ENCODE measurements at regions not wholly inside any gene's neighbourhood (a gene's known extent, or its start where the extent isn't known, plus 50 kb on each side); places are given as distances from the start of the nearest gene placed in this dataset.
A peak's percentile ranks its signal among the peaks of the same experiment; 100 is the strongest.

- peak; percentile 84 for DNase-seq (ENCODE audit: low spot score)
Measured at GRCh38 chr7:28292834-28293526, 112.4 kb upstream of the JAZF1 start.

DNA sequence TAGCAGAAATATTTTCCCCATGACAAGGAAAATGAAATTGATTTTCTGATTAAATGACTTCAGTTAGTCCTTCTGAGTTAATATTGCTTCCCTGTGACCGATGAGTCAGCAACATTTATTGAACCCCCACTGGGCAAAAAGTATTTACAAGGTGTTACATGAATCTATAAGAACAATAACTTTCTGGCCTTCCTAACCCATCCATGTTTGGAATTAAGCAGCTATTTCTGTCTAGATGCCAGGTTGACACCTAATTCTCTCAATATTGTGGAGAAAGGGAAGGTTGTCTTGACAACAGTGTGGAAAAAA, 112.9 kb upstream of the JAZF1 start:
- DNase-seq (ENCODE audit: low spot score), result no peak

- DNase-seq (ENCODE audit: low spot score), result peak; percentile 46
Measured at GRCh38 chr7:28296571-28297483, 115.5 kb upstream of the CREB5 start.

- no peak for DNase-seq (ENCODE audit: low spot score)
Measured at GRCh38 chr7:28297801-28298459, 114.4 kb upstream of the CREB5 start.

DNA sequence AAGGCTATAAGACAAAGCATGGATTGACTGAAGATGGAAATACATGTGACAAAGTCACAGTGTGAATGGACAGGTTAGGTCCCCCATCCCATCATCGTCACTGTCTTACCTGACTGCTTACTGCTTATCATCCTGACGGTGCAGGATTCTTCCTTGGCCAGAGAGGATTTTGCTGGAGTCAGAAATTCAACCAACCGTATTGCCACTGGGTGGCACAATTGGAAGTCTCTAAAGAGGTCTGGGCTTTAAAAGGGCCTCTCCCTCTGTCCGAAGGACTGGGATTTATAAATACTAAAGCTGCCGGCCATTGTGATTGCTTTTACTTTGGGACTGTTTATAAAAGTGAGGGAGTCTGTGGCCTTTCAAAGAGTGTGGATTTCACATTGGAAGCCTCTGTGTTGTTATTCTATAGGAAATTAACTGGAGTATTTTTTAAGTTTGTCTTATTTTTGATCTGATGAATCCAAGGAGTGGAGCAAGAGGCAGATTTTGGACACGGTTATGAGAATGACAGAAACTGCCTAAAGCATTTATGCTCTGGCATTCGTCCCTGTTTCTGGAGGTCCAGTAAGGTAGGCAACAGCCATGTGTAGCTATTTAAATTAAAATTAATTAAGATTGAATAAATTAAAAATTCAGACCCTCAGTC, 113.3 kb upstream of the CREB5 start:
- no peak for DNase-seq (ENCODE audit: low spot score)

DNA sequence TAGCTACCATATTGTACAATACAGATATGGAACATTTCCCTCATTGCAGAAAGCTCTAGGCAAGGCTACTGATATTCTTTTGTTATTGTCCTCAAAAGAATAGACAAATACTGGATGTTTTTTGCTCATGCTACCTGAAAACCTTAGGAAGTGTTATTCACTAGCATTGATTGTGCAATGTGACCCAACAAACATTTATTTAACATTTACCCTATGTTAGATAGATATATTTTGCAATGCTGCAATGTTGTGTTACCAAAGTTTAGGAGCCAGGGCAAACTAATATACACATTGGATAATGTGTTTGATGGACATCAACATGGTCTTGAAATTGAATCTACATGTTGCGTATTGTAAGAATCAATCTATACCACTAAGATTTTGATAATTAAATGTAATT, 112.8 kb upstream of the CREB5 start:
- DNase-seq (ENCODE audit: low spot score), result no peak

GRCh38 chr7:28300488-28300887, 111.8 kb upstream of the CREB5 start:
- no peak for DNase-seq (ENCODE audit: low spot score)

DNA sequence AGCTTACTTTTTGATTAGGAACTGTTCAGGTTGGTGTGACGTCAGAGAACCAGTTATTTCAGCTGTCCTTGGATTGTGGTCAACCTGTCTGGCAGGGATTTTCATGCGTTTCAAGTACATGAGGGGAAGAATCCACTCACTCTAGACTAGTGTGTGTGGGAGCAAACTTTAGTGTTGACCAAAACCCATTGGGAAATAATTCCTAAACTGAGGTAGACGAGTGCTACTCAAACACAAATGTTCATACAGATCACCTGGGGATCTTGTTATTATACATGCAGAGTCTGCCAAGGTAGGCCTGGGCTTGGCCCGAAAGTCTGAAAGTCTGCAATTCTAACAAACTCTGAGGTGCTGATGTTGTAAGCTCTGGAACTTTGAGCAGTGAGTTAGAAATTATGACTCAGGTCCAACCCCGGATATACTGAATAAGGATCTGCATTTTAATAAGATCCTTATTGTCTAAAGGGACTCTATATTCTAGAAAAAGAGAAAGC, 111.1 kb upstream of the CREB5 start:
- DNase-seq (ENCODE audit: low spot score), result no peak

DNA sequence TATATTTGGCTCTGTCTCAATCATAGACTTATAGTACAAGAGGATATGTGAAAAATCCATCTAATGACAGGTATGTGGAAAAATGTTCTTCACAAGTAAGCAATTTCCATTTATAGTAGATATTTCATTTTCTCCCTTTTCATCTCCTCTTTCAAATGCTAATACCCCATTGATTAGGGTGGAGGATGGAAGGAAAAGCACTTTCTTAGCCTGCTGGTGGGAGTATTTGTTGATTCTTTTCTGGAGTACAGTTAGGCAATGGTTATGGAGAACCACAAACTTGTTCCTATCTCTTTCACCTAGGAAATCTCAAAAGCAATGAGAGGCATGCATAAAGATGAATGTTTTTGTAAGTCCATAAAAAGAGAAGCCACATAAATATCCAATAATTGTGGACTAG, 108.0 kb upstream of the CREB5 start:
- no peak for DNase-seq (ENCODE audit: low spot score)

GRCh38 chr7:28309704-28310459, 102.4 kb upstream of the CREB5 start:
- no peak for DNase-seq (ENCODE audit: low spot score)

DNA sequence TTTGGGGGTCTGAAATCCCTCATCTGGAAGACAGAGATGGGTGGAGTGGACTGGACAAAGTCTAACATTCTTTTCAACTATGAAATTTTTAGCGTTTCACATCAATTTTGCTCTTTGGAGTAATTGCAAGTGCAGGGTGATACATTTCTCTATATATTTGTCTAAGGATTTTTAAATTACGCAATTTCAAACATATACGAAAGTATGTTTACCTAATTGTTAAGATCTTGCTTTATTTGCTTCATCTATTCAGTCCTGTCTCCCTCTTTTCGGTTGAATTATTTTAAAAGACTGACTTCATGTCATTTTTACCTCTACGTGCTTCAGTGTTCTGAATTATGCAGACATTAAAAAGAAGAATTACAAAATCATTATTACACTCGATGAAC, 101.9 kb upstream of the CREB5 start:
- DNase-seq (ENCODE audit: low spot score), result no peak

DNA sequence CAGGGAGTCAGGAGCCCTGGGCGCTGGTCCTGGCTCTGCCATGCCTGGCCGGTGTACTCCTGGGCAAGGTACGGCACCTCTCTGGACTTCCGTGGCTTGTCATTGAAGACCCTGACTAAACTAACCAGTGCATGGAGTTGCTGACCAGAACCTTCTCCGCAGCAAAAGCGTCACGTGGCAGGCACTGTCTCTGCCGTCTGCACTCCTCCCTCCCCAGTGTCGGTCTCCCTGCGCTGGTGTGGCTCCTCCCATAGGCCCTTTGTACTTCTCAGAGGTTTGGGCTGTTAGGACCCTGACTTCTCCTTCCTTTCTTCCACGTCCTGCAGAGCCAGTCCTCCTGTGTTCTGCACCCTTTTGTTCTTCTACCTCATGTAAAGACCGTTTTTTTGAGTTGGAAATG, 100.6 kb upstream of the CREB5 start:
- DNase-seq (ENCODE audit: low spot score), result no peak

GRCh38 chr7:28312948-28313347, 99.4 kb upstream of the CREB5 start:
- peak; percentile 46 for DNase-seq (ENCODE audit: low spot score)

GRCh38 chr7:28314841-28315240, 97.5 kb upstream of the CREB5 start:
- DNase-seq (ENCODE audit: low spot score), result no peak

GRCh38 chr7:28315565-28316410, 96.5 kb upstream of the CREB5 start:
- DNase-seq (ENCODE audit: low spot score), result no peak

DNA sequence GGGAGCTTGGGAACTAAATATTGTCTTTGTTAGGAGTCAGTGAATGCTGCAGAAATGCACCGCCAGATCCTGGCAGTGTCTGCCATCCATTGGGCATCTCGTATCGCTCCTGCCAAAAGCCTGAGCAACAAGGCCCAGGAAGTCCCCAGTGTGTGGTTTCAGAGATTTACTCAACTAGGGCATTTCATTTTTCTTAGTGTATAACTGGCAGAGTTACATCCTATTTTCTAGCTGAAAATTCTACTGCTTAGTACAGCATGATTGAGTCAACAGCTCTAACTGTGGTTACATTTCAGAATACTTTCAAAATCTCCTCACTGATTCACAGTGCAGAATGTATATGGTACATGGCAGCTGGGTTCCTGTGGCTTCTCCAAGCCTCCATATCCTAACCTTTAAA, 95.8 kb upstream of the CREB5 start:
- peak; percentile 52 for DNase-seq (ENCODE audit: low spot score)

GRCh38 chr7:28318101-28318762, 94.1 kb upstream of the CREB5 start:
- peak; percentile 28 for DNase-seq (ENCODE audit: low spot score)

GRCh38 chr7:28323833-28324232, 88.5 kb upstream of the CREB5 start:
- no peak for DNase-seq (ENCODE audit: low spot score)

DNA sequence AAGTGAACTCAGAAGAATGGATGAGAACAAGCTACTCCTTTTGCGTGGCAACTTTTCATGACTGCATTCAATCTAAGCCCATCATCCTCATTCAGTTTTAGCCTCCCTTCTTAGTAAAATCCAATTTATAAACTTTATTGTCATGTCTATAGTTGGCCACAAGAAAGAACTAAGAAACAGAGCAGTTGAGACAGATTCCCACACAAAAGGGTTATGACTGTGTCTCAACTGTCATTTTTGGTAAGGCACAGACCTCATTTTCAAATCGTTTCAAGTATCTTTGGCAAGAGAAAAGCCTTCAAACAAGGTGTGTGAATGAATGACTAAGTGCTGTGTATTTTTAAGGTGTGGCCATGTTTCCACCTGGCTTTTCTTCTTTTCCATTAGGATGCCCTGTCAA, 84.2 kb upstream of the CREB5 start:
- peak; percentile 33 for DNase-seq (ENCODE audit: low spot score)
